NCI-H748 (cell line): ENCODE measurements at regions not wholly inside any gene's neighbourhood (a gene's known extent, or its start where the extent isn't known, plus 50 kb on each side); places are given as distances from the start of the nearest gene placed in this dataset.

Experiments
- DNase-seq: peaks from one replicate; lab custom pipeline; 2025; ENCODE audit not compliant: unreplicated experiment; lab: John Stamatoyannopoulos, UW

- no peak for DNase-seq
These were observed 587.6 kb upstream of the DIPK2B start for GRCh38 chrX:45788315-45788714.

GRCh38 chrX:45784590-45784989, 583.9 kb upstream of the DIPK2B start:
- DNase-seq: no peak

GRCh38 chrX:45783002-45783401, 582.3 kb upstream of the DIPK2B start:
- no peak for DNase-seq

GRCh38 chrX:45781901-45782553, 581.4 kb upstream of the DIPK2B start:
- no peak for DNase-seq

- no peak for DNase-seq
These were observed 577.9 kb upstream of the DIPK2B start for GRCh38 chrX:45778616-45779015.

GRCh38 chrX:45777366-45777765, 576.7 kb upstream of the DIPK2B start:
- DNase-seq: no peak

GRCh38 chrX:45775468-45775867, 574.8 kb upstream of the DIPK2B start:
- no peak for DNase-seq

GRCh38 chrX:45774961-45775360, 574.3 kb upstream of the DIPK2B start:
- DNase-seq: no peak

- DNase-seq: no peak
These were observed 572.9 kb upstream of the DIPK2B start for GRCh38 chrX:45773572-45773971.

- DNase-seq: no peak
These were observed 571.1 kb upstream of the DIPK2B start for GRCh38 chrX:45771560-45772340.

GRCh38 chrX:45771114-45771513, 570.4 kb upstream of the DIPK2B start:
- no peak for DNase-seq

- DNase-seq: no peak
These were observed 569.3 kb upstream of the DIPK2B start for GRCh38 chrX:45769761-45770582.

GRCh38 chrX:45768666-45769236, 568.1 kb upstream of the DIPK2B start:
- no peak for DNase-seq

- DNase-seq: no peak
These were observed 566.4 kb upstream of the DIPK2B start for GRCh38 chrX:45766981-45767501.

GRCh38 chrX:45765767-45766166, 565.1 kb upstream of the DIPK2B start:
- no peak for DNase-seq

- DNase-seq: no peak
These were observed 564.6 kb upstream of the DIPK2B start for GRCh38 chrX:45765281-45765680.

GRCh38 chrX:45762699-45763647, 562.3 kb upstream of the DIPK2B start:
- DNase-seq: no peak

GRCh38 chrX:45761920-45762319, 561.2 kb upstream of the DIPK2B start:
- no peak for DNase-seq

- no peak for DNase-seq
These were observed 559.6 kb upstream of the DIPK2B start for GRCh38 chrX:45760187-45760742.
